HCT116 (cell line): ENCODE measurements at regions not wholly inside any gene's neighbourhood (a gene's known extent, or its start where the extent isn't known, plus 50 kb on each side); places are given as distances from the start of the nearest gene placed in this dataset.

Experiments
- ATAC-seq: fragments of 200-7000 bp; cut with Tn5 transposase; 2 replicates; pipeline ENCODE4 v1.9.1; 2020; ENCODE audit warnings: mild to moderate bottlenecking, moderate library complexity
- BruUV-seq: library from RNA; stranded (reverse); fragments of 400-500 nt; replicated peaks from 2 replicates; lab custom pipeline; 2021; lab: Mats Ljungman, UMichigan
- CTCF ChIA-PET: fragments of 300-600 bp; sonication (Branson Sonifier 250); formaldehyde crosslinking; loops from one replicate; lab custom pipeline; 2021; ENCODE audit warnings: antibody characterized with exemption; lab: Charles Lee
- POLR2A ChIA-PET: fragments of 300-600, 350-600 bp; sonication (Branson Sonifier 250); formaldehyde crosslinking; loops from one replicate; lab custom pipeline; 2021; ENCODE audit warnings: antibody characterized with exemption; lab: Charles Lee
- RAD21 ChIA-PET, 2 experiments: fragments of 300-600 bp; sonication (Branson Sonifier 250); formaldehyde crosslinking; loops; one replicate each; lab custom pipeline; 2023; ENCODE audit warnings: low total read pairs in 2 of 2; ENCODE audit not compliant: uncharacterized antibody in 2 of 2, unreplicated experiment in 2 of 2, low non-redundant PET in 1 of 2; lab: Charles Lee
- DNase-seq: peaks from one replicate; pipeline ENCODE4 v3.0.0-alpha.2; 2010; ENCODE audit warnings: low read depth, low spot score
- H2AFZ ChIP-seq: fragments of 200-600 bp; shearing (Covaris generic), sonication (generic); 2 replicates; pipeline ENCODE4 v1.6.1; 2017; ENCODE audit warnings: low read depth, mixed run types, mixed read lengths, antibody characterized with exemption, low read length; ENCODE audit not compliant: poor library complexity, severe bottlenecking
- H3K27ac ChIP-seq: 2 replicates; pipeline ENCODE4 v1.5.1; 2012; ENCODE audit warnings: low read depth, low read length
- H3K27me3 ChIP-seq: fragments of 200-600 bp; sonication (generic); 2 replicates; pipeline ENCODE4 v1.6.1; 2016; ENCODE audit warnings: mixed run types, low read length, mixed read lengths; ENCODE audit not compliant: insufficient read depth
- H3K36me3 ChIP-seq, 2 experiments: fragments of 200-500 bp in 1 of 2; fragments of 200-600 bp in 1 of 2; sonication (Bioruptor generic) in 1 of 2; sonication (generic) in 1 of 2; 2 replicates each; pipeline versions ENCODE4 v1.5.1 to v1.6.1; 2014 to 2016; ENCODE audit warnings: low read length in 2 of 2, inconsistent platforms in 1 of 2, mixed read lengths in 1 of 2, mixed run types in 1 of 2; ENCODE audit not compliant: insufficient read depth in 2 of 2, control insufficient read depth in 1 of 2
- H3K4me1 ChIP-seq, 2 experiments: fragments of 200-600 bp in 1 of 2; sonication (generic) in 1 of 2; 2 replicates each; pipeline versions ENCODE4 v1.5.1 to v1.6.1; 2012 to 2017; ENCODE audit warnings: low read length in 2 of 2, inconsistent platforms in 1 of 2, mild to moderate bottlenecking in 1 of 2, mixed read lengths in 1 of 2, mixed run types in 1 of 2, moderate library complexity in 1 of 2; ENCODE audit not compliant: insufficient read depth in 2 of 2, control insufficient read depth in 1 of 2
- H3K4me2 ChIP-seq: fragments of 200-600 bp; sonication (generic); 2 replicates; pipeline ENCODE4 v1.6.1; 2017; ENCODE audit warnings: mixed run types, low read length, mixed read lengths
- H3K4me3 ChIP-seq, 2 experiments: fragments of 200-600 bp in 1 of 2; sonication (generic) in 1 of 2; replicated peaks in 1 of 2; 2 replicates each; pipeline ENCODE4 v1.5.1; 2011 to 2016; ENCODE audit warnings: low read length in 2 of 2, control low read depth in 1 of 2, low read depth in 1 of 2, mild to moderate bottlenecking in 1 of 2, mixed read lengths in 1 of 2, mixed run types in 1 of 2
- H3K79me2 ChIP-seq: fragments of 200-600 bp; sonication (generic); 2 replicates; pipeline ENCODE4 v1.6.1; 2017; ENCODE audit warnings: mild to moderate bottlenecking, mixed run types, low read length, moderate library complexity, mixed read lengths; ENCODE audit not compliant: insufficient read depth
- H3K9ac ChIP-seq: fragments of 200-600 bp; sonication (generic); 2 replicates; pipeline ENCODE4 v1.6.1; 2016; ENCODE audit warnings: low read length, mixed read lengths
- H3K9me2 ChIP-seq: fragments of 200-600 bp; sonication (generic), shearing (Covaris generic); 2 replicates; pipeline ENCODE4 v1.6.1; 2017; ENCODE audit warnings: mixed run types, mild to moderate bottlenecking, moderate library complexity; ENCODE audit not compliant: insufficient read depth
- H3K9me3 ChIP-seq, 2 experiments: fragments of 200-500 bp in 1 of 2; fragments of 200-600 bp in 1 of 2; sonication (Bioruptor generic) in 1 of 2; sonication (generic) in 1 of 2; 2 replicates each; pipeline ENCODE4 v1.6.1; 2014 to 2017; ENCODE audit warnings: low read length in 2 of 2, mixed read lengths in 2 of 2, inconsistent platforms in 1 of 2, low read depth in 1 of 2, mild to moderate bottlenecking in 1 of 2, mixed run types in 1 of 2, moderate library complexity in 1 of 2; ENCODE audit not compliant: control insufficient read depth in 1 of 2, insufficient read depth in 1 of 2
- H4K20me1 ChIP-seq: fragments of 200-600 bp; sonication (generic), shearing (Covaris generic); 2 replicates; pipeline ENCODE4 v1.6.1; 2017; ENCODE audit warnings: mixed run types, mild to moderate bottlenecking, moderate library complexity; ENCODE audit not compliant: insufficient read depth
- EGR1 ChIP-seq: IDR thresholded peaks from 2 replicates; pipeline ENCODE4 v1.6.1; 2012; ENCODE audit warnings: low read depth
- ELF1 ChIP-seq: IDR thresholded peaks from 2 replicates; pipeline ENCODE4 v1.6.1; 2012; ENCODE audit warnings: low read depth, borderline replicate concordance
- EZH2 ChIP-seq: fragments of 200-600 bp; sonication (generic); IDR thresholded peaks from 2 replicates; pipeline ENCODE4 v1.6.1; 2017; ENCODE audit warnings: antibody characterized with exemption, mixed run types
- FOSL1 ChIP-seq: IDR thresholded peaks from 2 replicates; pipeline ENCODE4 v1.6.1; 2012; ENCODE audit warnings: low read depth
- POLR2A ChIP-seq: IDR thresholded peaks from 2 replicates; pipeline ENCODE4 v1.7.0; 2011; ENCODE audit warnings: borderline replicate concordance; ENCODE audit not compliant: insufficient read depth, insufficient read length; ENCODE audit errors: extremely low read depth
- SP1 ChIP-seq: IDR thresholded peaks from 2 replicates; pipeline ENCODE4 v1.6.1; 2012; ENCODE audit warnings: low read depth
- YY1 ChIP-seq: IDR thresholded peaks from 2 replicates; pipeline ENCODE4 v1.6.1; 2011; ENCODE audit warnings: low read length, low read depth, moderate library complexity, mild to moderate bottlenecking; ENCODE audit not compliant: insufficient replicate concordance; ENCODE audit errors: extremely low read depth
- ZFX ChIP-seq: fragments of 450-650 bp; IDR thresholded peaks from 2 replicates; pipeline ENCODE4 v1.6.1; 2017
- intact Hi-C: fragments of 100-400 bp; cut with micrococcal nuclease; formaldehyde crosslinking; loops from 2 replicates; pipeline ENCODE4 v1.10.0; 2022
- TF ChIP-seq, protein P1 (sequence below): IDR thresholded peaks from 2 replicates; pipeline ENCODE4 v1.6.1; 2012; ENCODE audit warnings: low read depth
- TF ChIP-seq, protein P2 (sequence below): IDR thresholded peaks from 2 replicates; pipeline ENCODE4 v1.6.1; 2011; ENCODE audit warnings: mild to moderate bottlenecking, low read length, moderate library complexity; ENCODE audit not compliant: insufficient replicate concordance; ENCODE audit errors: extremely low read depth

DNA sequence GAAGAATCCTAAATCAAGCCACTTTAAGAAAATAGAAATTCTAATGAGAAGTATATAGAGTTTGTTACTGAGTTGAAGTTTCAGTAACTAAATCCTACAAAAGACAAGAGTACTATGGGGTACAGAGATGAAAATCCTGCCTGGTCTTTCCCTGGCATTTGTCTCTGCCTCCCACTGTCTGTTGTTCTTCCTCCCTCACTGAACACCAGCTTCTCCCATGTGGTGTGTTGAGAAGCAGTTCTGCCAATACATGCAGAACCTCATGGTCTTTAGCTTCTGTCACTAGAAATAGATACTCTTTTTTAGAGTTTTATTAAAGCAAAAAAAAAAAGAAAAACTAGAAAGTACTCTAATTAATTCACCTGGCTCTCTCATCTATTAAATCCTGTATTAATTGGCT lies 664.4 kb downstream of the CDH8 start:
- H3K4me2 ChIP-seq, result no peak overlapping the region
- no peak overlapping the region for H3K9ac ChIP-seq
- no peaks in the 10 kb centered on the region for H3K9me2 ChIP-seq
- BruUV-seq, result no TSS peak
- peaks cover 10 to 26% of the 10 kb centered on the region in 2 experiments; a peak in 2 of 4 replicates for H3K9me3 ChIP-seq
- H3K27ac ChIP-seq, result no peak overlapping the region
- no peaks in the 10 kb centered on the region; the same call in 1 of the 2 replicates for H4K20me1 ChIP-seq
- POLR2A ChIA-PET, result no interaction called here
- RAD21 ChIA-PET, result no interaction called here
- no peaks in the 10 kb centered on the region for H3K27me3 ChIP-seq
- no peaks in the 10 kb centered on the region for H3K36me3 ChIP-seq
- no peaks in the 10 kb centered on the region for H3K4me1 ChIP-seq
- no peak for DNase-seq
- CTCF ChIA-PET, result no interaction called here
- intact Hi-C loops, result no loop called here
- H2AFZ ChIP-seq, result no peak overlapping the region
- no peaks in the 10 kb centered on the region for H3K79me2 ChIP-seq
- H3K4me3 ChIP-seq, result no peak overlapping the region
- no peak for TF ChIP-seq EZH2
- TF ChIP-seq, protein P1, sequence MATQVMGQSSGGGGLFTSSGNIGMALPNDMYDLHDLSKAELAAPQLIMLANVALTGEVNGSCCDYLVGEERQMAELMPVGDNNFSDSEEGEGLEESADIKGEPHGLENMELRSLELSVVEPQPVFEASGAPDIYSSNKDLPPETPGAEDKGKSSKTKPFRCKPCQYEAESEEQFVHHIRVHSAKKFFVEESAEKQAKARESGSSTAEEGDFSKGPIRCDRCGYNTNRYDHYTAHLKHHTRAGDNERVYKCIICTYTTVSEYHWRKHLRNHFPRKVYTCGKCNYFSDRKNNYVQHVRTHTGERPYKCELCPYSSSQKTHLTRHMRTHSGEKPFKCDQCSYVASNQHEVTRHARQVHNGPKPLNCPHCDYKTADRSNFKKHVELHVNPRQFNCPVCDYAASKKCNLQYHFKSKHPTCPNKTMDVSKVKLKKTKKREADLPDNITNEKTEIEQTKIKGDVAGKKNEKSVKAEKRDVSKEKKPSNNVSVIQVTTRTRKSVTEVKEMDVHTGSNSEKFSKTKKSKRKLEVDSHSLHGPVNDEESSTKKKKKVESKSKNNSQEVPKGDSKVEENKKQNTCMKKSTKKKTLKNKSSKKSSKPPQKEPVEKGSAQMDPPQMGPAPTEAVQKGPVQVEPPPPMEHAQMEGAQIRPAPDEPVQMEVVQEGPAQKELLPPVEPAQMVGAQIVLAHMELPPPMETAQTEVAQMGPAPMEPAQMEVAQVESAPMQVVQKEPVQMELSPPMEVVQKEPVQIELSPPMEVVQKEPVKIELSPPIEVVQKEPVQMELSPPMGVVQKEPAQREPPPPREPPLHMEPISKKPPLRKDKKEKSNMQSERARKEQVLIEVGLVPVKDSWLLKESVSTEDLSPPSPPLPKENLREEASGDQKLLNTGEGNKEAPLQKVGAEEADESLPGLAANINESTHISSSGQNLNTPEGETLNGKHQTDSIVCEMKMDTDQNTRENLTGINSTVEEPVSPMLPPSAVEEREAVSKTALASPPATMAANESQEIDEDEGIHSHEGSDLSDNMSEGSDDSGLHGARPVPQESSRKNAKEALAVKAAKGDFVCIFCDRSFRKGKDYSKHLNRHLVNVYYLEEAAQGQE, result no peak
- TF ChIP-seq SP1, result no peak
- ATAC-seq, result no peak

DNA sequence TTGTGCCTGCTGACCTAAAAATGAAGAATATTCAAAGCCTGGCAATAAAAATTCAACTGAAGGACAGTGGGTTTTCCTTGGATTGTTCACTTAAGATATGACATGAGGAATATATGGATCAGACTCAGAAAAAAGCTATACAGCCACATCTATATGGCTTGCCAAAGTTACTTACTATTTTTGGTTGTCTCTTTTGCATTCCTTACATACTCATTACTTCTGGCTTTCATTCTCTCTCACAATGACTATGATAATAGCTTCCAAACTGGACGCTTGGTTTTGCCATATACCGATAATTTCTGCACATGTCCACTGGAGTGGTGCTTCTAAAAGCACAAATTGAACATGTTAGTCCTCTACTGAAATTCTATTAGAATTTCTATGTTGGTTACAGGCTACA lies 664.9 kb downstream of the CDH8 start:
- ATAC-seq, result no peak
- H4K20me1 ChIP-seq, result no peaks in the 10 kb centered on the region; the same call in 1 of the 2 replicates
- H3K9me2 ChIP-seq, result no peaks in the 10 kb centered on the region
- H3K27me3 ChIP-seq, result no peaks in the 10 kb centered on the region
- no peaks in the 10 kb centered on the region for H3K79me2 ChIP-seq
- no peaks in the 10 kb centered on the region for H3K36me3 ChIP-seq
- H3K4me1 ChIP-seq, result no peaks in the 10 kb centered on the region
- H3K9me3 ChIP-seq, result peaks cover 7 to 26% of the 10 kb centered on the region in 2 experiments; a peak in 2 of 4 replicates
- H3K9ac ChIP-seq, result no peak overlapping the region
- H3K4me2 ChIP-seq, result no peak overlapping the region
- intact Hi-C loops, result no loop called here
- ChIA-PET CTCF (no interaction called here), RAD21 (no interaction called here), POLR2A (no interaction called here)
- TF ChIP-seq ELF1 (no peak), FOSL1 (no peak), SP1 (no peak), ZFX (no peak), POLR2A (no peak), EGR1 (no peak), YY1 (no peak), EZH2 (no peak)
- TF ChIP-seq, protein P1, result no peak
- TF ChIP-seq, protein P2, sequence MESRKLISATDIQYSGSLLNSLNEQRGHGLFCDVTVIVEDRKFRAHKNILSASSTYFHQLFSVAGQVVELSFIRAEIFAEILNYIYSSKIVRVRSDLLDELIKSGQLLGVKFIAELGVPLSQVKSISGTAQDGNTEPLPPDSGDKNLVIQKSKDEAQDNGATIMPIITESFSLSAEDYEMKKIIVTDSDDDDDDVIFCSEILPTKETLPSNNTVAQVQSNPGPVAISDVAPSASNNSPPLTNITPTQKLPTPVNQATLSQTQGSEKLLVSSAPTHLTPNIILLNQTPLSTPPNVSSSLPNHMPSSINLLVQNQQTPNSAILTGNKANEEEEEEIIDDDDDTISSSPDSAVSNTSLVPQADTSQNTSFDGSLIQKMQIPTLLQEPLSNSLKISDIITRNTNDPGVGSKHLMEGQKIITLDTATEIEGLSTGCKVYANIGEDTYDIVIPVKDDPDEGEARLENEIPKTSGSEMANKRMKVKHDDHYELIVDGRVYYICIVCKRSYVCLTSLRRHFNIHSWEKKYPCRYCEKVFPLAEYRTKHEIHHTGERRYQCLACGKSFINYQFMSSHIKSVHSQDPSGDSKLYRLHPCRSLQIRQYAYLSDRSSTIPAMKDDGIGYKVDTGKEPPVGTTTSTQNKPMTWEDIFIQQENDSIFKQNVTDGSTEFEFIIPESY, result no peak
- no peak for DNase-seq
- no peak overlapping the region for H2AFZ ChIP-seq
- no peak overlapping the region for H3K4me3 ChIP-seq
- H3K27ac ChIP-seq, result no peak overlapping the region
- no TSS peak for BruUV-seq
